HEK293T (cell line): ENCODE measurements at regions not wholly inside any gene's neighbourhood (a gene's known extent, or its start where the extent isn't known, plus 50 kb on each side); places are given as distances from the start of the nearest gene placed in this dataset.

Experiments used
- CTCF ChIA-PET: fragments of 350-600 bp; formaldehyde crosslinking; extraction: SDS; loops from one replicate; lab custom pipeline; 2021; ENCODE audit warnings: antibody characterized with exemption, inconsistent platforms; lab: Yijun Ruan, JAX
- POLR2A ChIA-PET: fragments of 350-600 bp; formaldehyde crosslinking; extraction: SDS; loops from one replicate; lab custom pipeline; 2020; ENCODE audit warnings: antibody characterized with exemption, inconsistent platforms; lab: Yijun Ruan, JAX
- DNase-seq: peaks from one replicate; pipeline ENCODE4 v3.0.0; 2012; ENCODE audit warnings: mixed read lengths; ENCODE audit errors: extremely low spot score
- ARNT ChIP-seq: fragments of 450-650 bp; IDR thresholded peaks from 2 replicates; pipeline ENCODE4 v1.6.1; 2017; ENCODE audit warnings: mild to moderate bottlenecking
- BHLHE40 ChIP-seq: fragments of 450-650 bp; IDR thresholded peaks from 2 replicates; pipeline ENCODE4 v1.6.1; 2016; ENCODE audit warnings: mild to moderate bottlenecking, moderate library complexity, borderline replicate concordance
- CTBP1 ChIP-seq: fragments of 450-650 bp; IDR thresholded peaks from 2 replicates; pipeline ENCODE4 v1.6.1; 2016; ENCODE audit warnings: borderline replicate concordance
- ELF4 ChIP-seq: fragments of 450-650 bp; IDR thresholded peaks from 2 replicates; pipeline ENCODE4 v1.6.1; 2017; ENCODE audit warnings: antibody characterized with exemption
- FOXA1 ChIP-seq: fragments of 450-650 bp; IDR thresholded peaks from 2 replicates; pipeline ENCODE4 v1.6.1; 2016; ENCODE audit warnings: mild to moderate bottlenecking
- FOXK2 ChIP-seq: fragments of 450-650 bp; IDR thresholded peaks from 2 replicates; pipeline ENCODE4 v1.6.1; 2016; ENCODE audit warnings: mild to moderate bottlenecking
- FOXM1 ChIP-seq: fragments of 450-650 bp; IDR thresholded peaks from 2 replicates; pipeline ENCODE4 v1.6.1; 2017; ENCODE audit warnings: mild to moderate bottlenecking, borderline replicate concordance
- HDGF ChIP-seq: fragments of 450-650 bp; IDR thresholded peaks from 2 replicates; pipeline ENCODE4 v1.6.1; 2017; ENCODE audit warnings: antibody characterized with exemption, borderline replicate concordance
- L3MBTL2 ChIP-seq: fragments of 450-650 bp; conservative IDR thresholded peaks from 2 replicates; pipeline ENCODE4 v1.6.1; 2016; ENCODE audit warnings: mild to moderate bottlenecking
- LEF1 ChIP-seq: fragments of 450-650 bp; IDR thresholded peaks from 2 replicates; pipeline ENCODE4 v1.6.1; 2017; ENCODE audit warnings: mild to moderate bottlenecking, borderline replicate concordance
- NFRKB ChIP-seq: fragments of 450-650 bp; IDR thresholded peaks from 2 replicates; pipeline ENCODE4 v1.6.1; 2016; ENCODE audit warnings: mild to moderate bottlenecking, moderate library complexity
- PKNOX1 ChIP-seq: fragments of 450-650 bp; IDR thresholded peaks from 2 replicates; pipeline ENCODE4 v1.6.1; 2016
- SP1 ChIP-seq: fragments of 450-650 bp; IDR thresholded peaks from 2 replicates; pipeline ENCODE4 v1.6.1; 2017
- SUZ12 ChIP-seq: fragments of 450-650 bp; IDR thresholded peaks from 2 replicates; pipeline ENCODE4 v1.6.1; 2016; ENCODE audit warnings: mild to moderate bottlenecking
- TARDBP ChIP-seq: fragments of 450-650 bp; IDR thresholded peaks from 2 replicates; pipeline ENCODE4 v1.6.1; 2016
- ZNF384 ChIP-seq: fragments of 450-650 bp; IDR thresholded peaks from 2 replicates; pipeline ENCODE4 v1.6.1; 2016

- CTCF ChIA-PET: interaction anchor here (0.5 kb wide), 1 partner anchor 20 kb away, joined by 3 read pairs; no protein-coding TSS in a partner anchor
Measured at GRCh38 chr5:169421677-169422076, 120.7 kb upstream of the SLIT3 start.

DNA sequence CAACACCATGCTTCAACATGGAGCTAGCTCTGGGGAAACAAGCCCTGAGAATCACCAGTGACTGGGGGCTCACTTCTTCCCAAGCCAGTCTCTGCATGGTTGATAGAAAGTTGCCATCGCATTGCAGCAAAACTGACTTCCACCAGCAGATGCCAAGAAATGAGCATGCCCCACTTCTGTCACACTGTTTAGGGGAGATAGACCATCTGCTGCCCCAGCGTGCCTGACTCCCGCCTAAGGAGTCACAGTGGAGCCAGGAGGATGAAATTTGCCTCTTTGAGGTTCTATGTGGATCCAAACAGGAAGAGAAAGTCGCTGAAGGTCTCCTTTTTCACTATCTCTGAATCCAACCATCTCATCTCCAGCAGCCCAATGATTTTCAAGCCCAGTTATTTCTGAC is 116.7 kb upstream of the SLIT3 start:
- TF ChIP-seq TARDBP (no peak), PKNOX1 (no peak), HDGF (no peak), ELF4 (no peak), CTBP1 (no peak), L3MBTL2 (no peak), ZNF384 (no peak), SP1 (no peak), FOXK2 (no peak), NFRKB (no peak)
- POLR2A ChIA-PET: no interaction called here
- CTCF ChIA-PET: no interaction called here
- DNase-seq: no peak

More at GRCh38 chr5:169421677-169422076, 120.7 kb upstream of the SLIT3 start:
- no peak for TF ChIP-seq BHLHE40
- no peak for TF ChIP-seq SUZ12
- TF ChIP-seq SP1: no peak
- TF ChIP-seq PKNOX1: no peak
- TF ChIP-seq LEF1: no peak
- TF ChIP-seq ARNT: no peak
- no peak for TF ChIP-seq ELF4
- TF ChIP-seq ZNF384: no peak
- no peak for TF ChIP-seq TARDBP
- no peak for TF ChIP-seq L3MBTL2
- TF ChIP-seq FOXK2: no peak
- no peak for TF ChIP-seq NFRKB
- no peak for TF ChIP-seq HDGF
- TF ChIP-seq FOXA1: no peak
- no peak for TF ChIP-seq FOXM1
- DNase-seq: no peak
- POLR2A ChIA-PET: no interaction called here

DNA sequence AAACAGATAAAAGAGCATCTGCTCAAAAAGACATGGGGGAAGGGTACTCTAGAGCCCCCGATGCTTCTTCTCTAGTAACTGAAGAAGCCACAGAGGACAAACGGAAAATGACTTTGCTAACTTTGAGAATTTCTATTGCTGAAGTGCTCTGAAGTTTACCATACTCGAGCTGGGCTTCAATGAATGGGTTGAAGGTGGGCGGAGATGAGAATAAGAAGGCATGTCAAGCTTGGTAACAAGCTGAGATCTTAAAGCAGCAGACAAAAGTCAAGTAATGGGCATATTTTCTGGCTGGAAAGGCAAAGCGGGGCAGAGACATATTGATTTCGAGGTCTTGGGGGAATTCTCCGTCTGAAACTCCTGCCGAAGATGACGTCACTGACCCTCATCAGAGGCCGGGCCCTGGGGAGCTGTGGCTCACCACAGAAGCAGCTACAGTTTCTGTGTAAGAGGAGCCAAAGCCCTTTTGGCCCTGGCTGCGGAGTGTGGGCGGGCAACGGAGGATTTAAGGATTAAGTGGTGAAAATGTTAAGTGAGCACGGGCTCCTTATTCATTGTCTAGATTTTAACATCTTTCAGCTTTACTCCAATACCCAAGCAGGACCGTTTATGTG is 115.8 kb upstream of the SLIT3 start:
- CTCF ChIA-PET: interaction anchor here (0.7 kb wide), 1 partner anchor 23 kb away, joined by 3 read pairs; no protein-coding TSS in a partner anchor
- DNase-seq: peak; percentile 58
- POLR2A ChIA-PET: no interaction called here
- TF ChIP-seq HDGF: no peak
- no peak for TF ChIP-seq BHLHE40
- TF ChIP-seq FOXM1: no peak
- no peak for TF ChIP-seq FOXK2
- no peak for TF ChIP-seq ELF4
- TF ChIP-seq SP1: no peak
- no peak for TF ChIP-seq SUZ12
- no peak for TF ChIP-seq L3MBTL2
- TF ChIP-seq ZNF384: no peak
- TF ChIP-seq LEF1: no peak
- TF ChIP-seq CTBP1: no peak
- TF ChIP-seq FOXA1: no peak
- TF ChIP-seq ARNT: no peak
- TF ChIP-seq NFRKB: no peak
- TF ChIP-seq PKNOX1: no peak
- TF ChIP-seq TARDBP: no peak

DNA sequence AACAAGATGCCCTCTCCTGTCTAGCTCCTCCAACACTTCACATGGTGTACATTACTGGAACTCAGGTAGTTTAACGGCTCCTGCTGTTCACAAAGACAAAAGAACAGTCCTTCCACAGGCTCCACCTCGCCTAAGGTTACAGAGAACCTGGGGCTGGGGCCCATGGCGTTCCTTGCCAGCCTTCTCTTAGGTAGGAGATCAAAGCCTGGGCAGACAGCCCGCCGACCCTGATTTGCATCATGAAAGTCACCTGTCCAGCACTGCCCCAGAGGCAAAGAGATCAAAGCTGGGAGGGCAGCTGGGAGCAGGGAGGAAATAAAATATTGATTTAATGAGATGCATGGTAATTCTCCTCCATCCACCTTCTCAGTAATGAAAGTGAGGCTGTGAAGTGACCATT is 115.0 kb upstream of the SLIT3 start:
- no peak for DNase-seq
- ChIA-PET POLR2A (no interaction called here), CTCF (interaction anchor here (0.7 kb wide), 1 partner anchor 22 kb away, joined by 3 read pairs; no protein-coding TSS in a partner anchor)
- no peak for TF ChIP-seq SP1
- no peak for TF ChIP-seq FOXM1
- no peak for TF ChIP-seq ARNT
- TF ChIP-seq CTBP1: no peak
- TF ChIP-seq TARDBP: no peak

DNA sequence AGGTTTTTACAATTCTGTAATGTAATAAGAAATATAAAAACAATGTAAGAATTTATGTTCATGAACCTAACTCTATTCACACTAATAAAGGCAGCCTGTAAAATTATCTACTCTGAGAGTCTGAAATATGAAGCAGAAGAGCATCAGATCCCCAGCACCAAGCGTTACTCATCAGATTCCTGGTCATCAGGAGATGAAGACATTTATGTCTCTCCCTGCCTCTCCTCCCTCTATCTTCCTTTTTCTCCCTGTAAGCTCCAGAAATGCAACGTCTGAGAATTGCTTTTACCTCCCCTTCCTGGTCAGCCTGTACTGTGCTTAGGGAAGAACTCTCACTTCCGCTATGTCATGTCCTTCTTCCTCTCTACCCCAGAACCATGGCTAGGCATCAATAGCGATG is 114.4 kb upstream of the SLIT3 start:
- POLR2A ChIA-PET: no interaction called here
- TF ChIP-seq BHLHE40 (no peak), HDGF (no peak), ARNT (no peak), FOXM1 (no peak), TARDBP (no peak), NFRKB (no peak)
- CTCF ChIA-PET: interaction anchor here (0.6 kb wide), 1 partner anchor 1252 kb away, joined by 3 read pairs; no protein-coding TSS in a partner anchor
- DNase-seq: no peak

DNA sequence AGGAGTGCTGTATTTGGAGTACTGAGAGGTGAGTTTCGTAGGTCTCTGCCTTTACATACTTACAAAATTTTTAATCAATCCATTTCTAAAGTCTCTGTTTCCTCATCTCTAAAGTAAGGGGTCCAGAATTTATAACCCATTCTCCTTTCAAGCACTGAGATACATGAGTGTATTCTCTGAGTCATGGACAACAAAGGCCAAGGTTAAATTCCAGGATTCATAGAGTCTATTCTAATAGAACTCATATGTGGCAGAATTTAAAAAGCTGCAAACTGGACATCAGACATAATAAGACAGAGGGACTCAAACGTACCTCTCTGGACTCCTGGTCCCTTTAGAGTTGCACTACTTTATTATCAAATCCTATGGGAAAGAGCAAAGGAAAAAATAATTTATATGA is 112.5 kb upstream of the SLIT3 start:
- DNase-seq: no peak
- ChIA-PET POLR2A (no interaction called here), CTCF (no interaction called here)
- TF ChIP-seq L3MBTL2: no peak
- TF ChIP-seq TARDBP: no peak
- no peak for TF ChIP-seq BHLHE40
- no peak for TF ChIP-seq PKNOX1
- no peak for TF ChIP-seq ELF4
- TF ChIP-seq NFRKB: no peak
- TF ChIP-seq FOXM1: no peak
- TF ChIP-seq FOXK2: no peak
- TF ChIP-seq ZNF384: no peak
- TF ChIP-seq SUZ12: no peak
- TF ChIP-seq HDGF: no peak
- TF ChIP-seq SP1: no peak
- TF ChIP-seq CTBP1: no peak
- TF ChIP-seq LEF1: no peak
- no peak for TF ChIP-seq ARNT
- TF ChIP-seq FOXA1: no peak
